Loucy (cell line): ENCODE measurements at regions not wholly inside any gene's neighbourhood (a gene's known extent, or its start where the extent isn't known, plus 50 kb on each side); places are given as distances from the start of the nearest gene placed in this dataset.

Source experiments
- EZH2phosphoT487 ChIP-seq: fragments of 200-600 bp; IDR thresholded peaks from 2 replicates; pipeline ENCODE4 v1.6.1; 2018; ENCODE audit warnings: antibody characterized with exemption, mild to moderate bottlenecking, moderate library complexity, borderline replicate concordance
- TF ChIP-seq, protein P1 (sequence below): fragments of 200-600 bp; sonication (generic); conservative IDR thresholded peaks from 2 replicates; pipeline ENCODE4 v1.5.1; 2014; ENCODE audit warnings: mild to moderate bottlenecking, antibody characterized with exemption, low read length

DNA sequence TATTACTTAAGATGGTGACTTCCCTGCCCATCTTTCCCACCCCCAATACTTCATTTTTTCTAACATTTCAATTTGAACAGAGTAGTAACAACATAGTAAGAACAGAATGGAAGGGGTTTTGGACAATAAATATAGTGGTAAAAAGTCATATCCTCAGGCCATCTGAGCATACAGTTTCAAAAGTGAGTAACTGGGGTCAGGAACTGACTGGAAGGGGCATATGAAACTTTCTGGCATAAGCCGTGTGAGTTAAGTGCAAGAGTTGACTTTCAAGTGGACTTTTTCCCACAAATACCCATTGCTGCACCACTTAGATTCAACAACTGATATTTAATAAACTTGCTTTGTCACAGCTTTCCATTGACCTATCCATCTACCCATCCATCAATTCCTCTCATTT lies 153.5 kb upstream of the IL12A start:
- TF ChIP-seq, protein P1, sequence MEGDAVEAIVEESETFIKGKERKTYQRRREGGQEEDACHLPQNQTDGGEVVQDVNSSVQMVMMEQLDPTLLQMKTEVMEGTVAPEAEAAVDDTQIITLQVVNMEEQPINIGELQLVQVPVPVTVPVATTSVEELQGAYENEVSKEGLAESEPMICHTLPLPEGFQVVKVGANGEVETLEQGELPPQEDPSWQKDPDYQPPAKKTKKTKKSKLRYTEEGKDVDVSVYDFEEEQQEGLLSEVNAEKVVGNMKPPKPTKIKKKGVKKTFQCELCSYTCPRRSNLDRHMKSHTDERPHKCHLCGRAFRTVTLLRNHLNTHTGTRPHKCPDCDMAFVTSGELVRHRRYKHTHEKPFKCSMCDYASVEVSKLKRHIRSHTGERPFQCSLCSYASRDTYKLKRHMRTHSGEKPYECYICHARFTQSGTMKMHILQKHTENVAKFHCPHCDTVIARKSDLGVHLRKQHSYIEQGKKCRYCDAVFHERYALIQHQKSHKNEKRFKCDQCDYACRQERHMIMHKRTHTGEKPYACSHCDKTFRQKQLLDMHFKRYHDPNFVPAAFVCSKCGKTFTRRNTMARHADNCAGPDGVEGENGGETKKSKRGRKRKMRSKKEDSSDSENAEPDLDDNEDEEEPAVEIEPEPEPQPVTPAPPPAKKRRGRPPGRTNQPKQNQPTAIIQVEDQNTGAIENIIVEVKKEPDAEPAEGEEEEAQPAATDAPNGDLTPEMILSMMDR: no peak
- no peak for TF ChIP-seq EZH2phosphoT487
